HG03571 (cell line): ENCODE measurements at regions not wholly inside any gene's neighbourhood (a gene's known extent, or its start where the extent isn't known, plus 50 kb on each side); places are given as distances from the start of the nearest gene placed in this dataset.

Source experiments
- ATAC-seq: cut with Tn5 transposase; IDR thresholded peaks from one replicate; pipeline ENCODE4 v1.9.1; 2021; ENCODE audit not compliant: unreplicated experiment

- ATAC-seq, result no peak
Measured at GRCh38 chr14:101174980-101175606, 271.6 kb upstream of the RTL1 start.

DNA sequence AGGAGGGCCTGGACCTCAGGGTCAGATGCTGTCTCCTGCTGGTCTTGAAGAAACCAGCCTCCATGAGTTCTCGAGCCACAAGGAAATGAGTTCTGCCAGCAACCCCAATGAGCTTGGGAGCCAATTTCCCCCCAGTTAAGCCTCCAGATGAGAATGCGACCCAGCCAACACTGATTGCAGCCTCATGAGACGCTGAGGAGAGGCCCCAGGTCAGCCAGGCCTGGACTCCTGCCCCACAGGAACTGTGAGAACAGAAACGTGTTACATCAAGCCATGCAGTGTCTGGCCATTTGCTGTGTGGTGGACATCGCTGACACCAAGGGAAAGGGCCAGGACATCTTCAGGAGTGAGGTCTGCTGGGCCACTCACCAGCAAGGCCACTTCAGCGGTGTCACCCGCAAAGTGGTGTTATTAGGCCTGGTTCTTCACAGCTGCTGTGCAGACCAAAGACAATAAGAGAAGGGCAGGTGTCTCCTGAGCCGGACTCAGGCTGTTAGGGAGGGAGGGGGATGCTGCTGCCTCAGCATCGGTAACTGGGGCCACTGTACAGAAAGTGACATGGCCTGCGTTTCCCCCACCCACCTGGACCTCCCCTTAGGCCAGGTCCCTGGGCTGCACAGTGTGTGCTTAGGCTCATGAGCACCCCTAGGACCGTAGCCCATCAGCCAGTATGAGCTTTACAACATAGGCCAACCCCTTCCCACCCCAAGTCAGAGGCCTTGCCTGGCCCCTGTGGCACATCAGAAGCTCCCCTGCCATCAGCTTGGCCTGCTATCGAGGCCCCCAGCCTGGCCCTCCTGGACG, 272.4 kb upstream of the RTL1 start:
- no peak for ATAC-seq

DNA sequence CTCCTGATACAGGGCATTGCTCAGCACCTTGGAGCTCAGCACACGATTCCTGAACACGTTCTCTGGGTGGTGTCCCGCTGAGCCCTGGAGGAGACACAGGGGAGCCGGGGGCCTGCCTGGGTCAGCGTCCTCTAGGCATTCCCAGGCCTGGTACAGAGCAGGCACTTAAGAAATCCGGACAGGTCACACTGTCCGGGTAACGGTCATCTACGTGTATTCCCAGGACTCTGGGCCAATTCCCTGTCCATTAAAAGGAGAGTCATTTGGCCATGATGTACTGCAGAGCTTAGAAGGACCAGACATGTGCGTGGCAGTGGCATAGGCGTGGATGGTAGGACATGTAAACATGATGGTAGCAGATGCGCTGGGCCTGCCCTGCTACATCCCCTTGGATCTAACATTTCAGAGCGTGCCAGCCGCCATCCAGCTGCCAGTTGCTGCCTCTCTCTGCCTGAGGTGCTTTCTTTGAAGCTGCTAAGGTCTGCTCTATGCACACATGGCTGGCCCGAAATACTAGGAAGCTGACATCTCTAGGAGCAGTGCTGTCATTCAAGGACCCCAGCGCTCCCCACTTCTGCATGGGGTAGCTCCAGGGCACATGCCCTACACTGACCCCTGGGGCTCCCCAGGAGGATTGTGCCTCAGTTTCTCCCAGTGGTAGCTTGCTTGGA, 273.1 kb upstream of the RTL1 start:
- no peak for ATAC-seq

DNA sequence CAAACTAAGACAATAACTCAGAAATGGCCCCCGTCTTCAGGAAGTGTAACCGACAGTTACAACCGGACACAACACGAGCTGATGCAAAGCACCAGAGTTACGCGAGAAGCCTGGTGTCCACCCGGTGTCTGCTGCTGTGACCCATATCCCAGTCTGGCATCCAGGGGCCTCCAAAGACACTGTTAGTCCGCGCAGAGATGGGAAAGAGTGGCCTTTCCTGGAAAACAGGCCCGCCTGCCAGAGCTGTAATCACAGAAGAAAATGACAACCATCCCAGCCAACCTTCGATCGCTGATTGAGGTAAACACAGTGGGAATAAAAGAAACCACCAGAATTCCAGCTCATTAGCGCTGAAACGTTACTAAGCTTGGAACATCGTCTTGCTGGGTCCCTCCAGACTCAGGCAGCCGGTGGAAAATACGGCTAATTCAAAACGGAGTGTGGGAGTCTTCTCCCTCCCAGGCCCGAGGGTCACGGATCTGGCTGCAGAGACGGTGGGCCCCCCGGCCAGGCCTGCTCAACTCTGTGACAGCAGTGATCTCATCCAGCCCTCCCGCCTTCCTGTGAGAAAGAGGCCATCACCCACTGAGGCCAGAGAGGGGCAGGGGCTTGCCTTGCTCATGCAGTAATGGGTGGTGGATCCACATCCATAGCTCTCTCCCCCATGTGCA, 273.9 kb upstream of the RTL1 start:
- no peak for ATAC-seq

- ATAC-seq, result no peak
Measured at GRCh38 chr14:101178184-101179072, 274.9 kb upstream of the RTL1 start.

GRCh38 chr14:101179691-101180211, 276.2 kb upstream of the RTL1 start:
- ATAC-seq, result no peak

GRCh38 chr14:101181446-101182313, 278.2 kb upstream of the RTL1 start:
- ATAC-seq, result no peak

DNA sequence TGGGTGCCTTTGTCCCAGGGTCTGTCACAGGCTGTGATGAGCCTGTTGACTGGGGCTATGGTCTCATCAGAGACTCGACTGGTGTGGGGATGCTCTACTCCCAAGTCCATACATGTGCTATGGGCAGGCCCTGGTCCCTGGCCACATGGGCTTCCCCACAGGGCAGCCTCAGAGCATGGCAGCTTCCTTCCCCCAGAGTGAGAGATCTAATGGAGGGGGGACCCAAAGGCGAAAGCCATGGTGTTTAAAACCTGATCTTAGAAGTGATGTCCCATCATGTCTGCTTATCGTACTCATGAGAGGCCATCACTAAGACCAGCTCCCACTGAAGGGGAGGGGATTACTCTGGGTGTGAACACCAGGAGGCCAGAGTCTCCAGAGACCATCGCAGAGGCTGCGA, 279.0 kb upstream of the RTL1 start:
- ATAC-seq, result no peak

GRCh38 chr14:101183376-101184103, 280.0 kb upstream of the RTL1 start:
- no peak for ATAC-seq

GRCh38 chr14:101184104-101184455, 280.6 kb upstream of the RTL1 start:
- ATAC-seq, result no peak

GRCh38 chr14:101184572-101184971, 281.1 kb upstream of the RTL1 start:
- ATAC-seq, result no peak

DNA sequence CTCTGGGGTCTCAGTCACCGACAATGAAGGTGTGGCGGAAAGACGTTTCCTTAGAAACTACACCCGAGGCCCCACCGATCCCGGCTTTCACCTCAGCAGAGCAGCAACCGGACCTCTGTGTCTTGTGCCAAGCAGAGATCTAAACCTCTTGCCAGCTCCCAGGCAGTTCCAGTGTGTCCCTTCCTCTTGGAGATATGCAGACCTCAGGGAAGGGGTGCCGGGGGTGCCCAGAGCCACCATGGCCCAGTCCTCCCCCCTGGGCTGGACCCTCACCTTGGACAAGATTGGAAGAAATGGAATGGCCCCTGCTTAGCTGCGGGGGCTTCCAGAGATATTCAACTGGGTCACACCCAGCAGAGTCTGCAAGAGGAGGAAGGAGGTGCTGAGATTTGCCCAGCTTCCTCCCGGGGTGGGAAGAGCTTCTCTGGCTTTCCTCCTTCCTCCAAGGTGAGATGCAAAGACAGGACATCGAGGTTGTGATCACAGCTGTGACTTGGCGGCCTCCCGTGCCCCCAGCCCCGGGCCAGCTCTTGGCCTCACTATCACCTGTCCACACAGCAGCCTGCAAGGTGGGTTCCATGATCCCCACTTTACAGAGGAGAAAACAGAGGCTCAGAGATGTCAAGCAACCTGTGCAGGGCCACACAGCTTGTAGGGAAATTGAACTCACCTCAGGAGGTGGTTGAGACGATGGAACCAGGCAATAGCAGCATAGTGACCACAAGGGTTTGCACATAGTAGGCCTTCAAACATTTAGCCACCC, 281.7 kb upstream of the RTL1 start:
- no peak for ATAC-seq

GRCh38 chr14:101185946-101186345, 282.4 kb upstream of the RTL1 start:
- ATAC-seq, result no peak

DNA sequence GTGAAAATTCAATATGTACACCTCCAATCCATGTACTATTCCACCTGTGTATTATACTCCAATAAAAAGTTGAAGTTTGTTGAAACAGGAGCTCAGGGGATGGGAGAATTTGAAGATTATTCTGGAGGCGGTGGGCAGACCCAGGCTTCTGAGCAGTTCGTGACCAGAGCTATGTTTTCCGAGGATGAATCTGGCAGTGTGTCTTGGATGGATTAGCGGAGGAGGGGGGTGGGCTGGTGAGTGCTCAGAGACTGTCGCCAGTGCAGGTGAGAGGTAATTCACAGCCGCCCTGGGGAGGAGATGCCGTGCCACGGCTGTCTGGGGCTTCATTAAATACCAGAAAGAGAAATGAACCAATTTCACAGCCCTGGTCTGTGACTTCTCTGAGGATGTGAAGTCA, 283.0 kb upstream of the RTL1 start:
- ATAC-seq, result no peak

- no peak for ATAC-seq
Measured at GRCh38 chr14:101186992-101187815, 283.7 kb upstream of the RTL1 start.

GRCh38 chr14:101187816-101188570, 284.5 kb upstream of the RTL1 start:
- ATAC-seq, result no peak

DNA sequence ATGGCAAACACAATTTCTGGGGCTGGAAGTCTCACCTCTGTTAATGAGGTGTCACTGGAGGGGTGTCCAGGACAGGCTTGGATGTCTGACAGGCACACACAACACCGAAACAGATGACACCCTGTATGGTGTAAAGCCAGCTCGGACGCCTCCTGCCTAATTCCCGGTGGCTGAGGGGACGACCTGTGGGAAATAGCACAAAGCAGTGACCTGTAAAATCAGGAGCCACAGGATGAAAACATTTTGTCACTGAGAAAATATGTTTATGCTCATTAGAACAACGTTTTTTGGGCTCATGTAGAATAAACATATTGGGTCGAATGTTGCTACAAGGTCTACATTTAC, 285.0 kb upstream of the RTL1 start:
- no peak for ATAC-seq
